ENCODE measurements at regions not wholly inside any gene's neighbourhood (a gene's known extent, or its start where the extent isn't known, plus 50 kb on each side); places are given as distances from the start of the nearest gene placed in this dataset.

- peaks cover 6% of the 10 kb centered on the region for H3K9me3 Mint-ChIP-seq
- intact Hi-C loops (cut with micrococcal nuclease) = no loop called here
- no peak overlapping the region for H3K27ac Mint-ChIP-seq
- CTCF ChIA-PET = interaction anchor here (1.1 to 1.9 kb wide), 2 partner anchors 15 to 23 kb away, joined by 3 to 5 read pairs; no protein-coding TSS in a partner anchor
- H3K27me3 Mint-ChIP-seq (ENCODE audit: low read depth) = no peaks in the 10 kb centered on the region
- H3K4me1 Mint-ChIP-seq (ENCODE audit: low read depth) = no peaks in the 10 kb centered on the region
- H3K36me3 Mint-ChIP-seq (ENCODE audit: low read depth) = no peaks in the 10 kb centered on the region
- H3K4me3 Mint-ChIP-seq = no peak overlapping the region
- DNase-seq = no peak
Observed at GRCh38 chr10:78642269-78642816, 426.4 kb upstream of the ZMIZ1 start.

- CTCF ChIA-PET = no interaction called here
- intact Hi-C loops (cut with micrococcal nuclease) = no loop called here
- Mint-ChIP-seq H3K4me3 (no peak overlapping the region), H3K27ac (no peak overlapping the region), H3K9me3 (peaks cover 6% of the 10 kb centered on the region), H3K4me1 (ENCODE audit: low read depth) (no peaks in the 10 kb centered on the region), H3K36me3 (ENCODE audit: low read depth) (no peaks in the 10 kb centered on the region), H3K27me3 (ENCODE audit: low read depth) (no peaks in the 10 kb centered on the region)
- DNase-seq = no peak
Observed at GRCh38 chr10:78643513-78643912, 425.3 kb upstream of the ZMIZ1 start.

GRCh38 chr10:78644550-78644949, 424.2 kb upstream of the ZMIZ1 start:
- DNase-seq = no peak
- Mint-ChIP-seq H3K27me3 (ENCODE audit: low read depth) (peaks cover 1% of the 10 kb centered on the region), H3K4me1 (ENCODE audit: low read depth) (no peaks in the 10 kb centered on the region), H3K9me3 (peaks cover 6% of the 10 kb centered on the region), H3K27ac (no peak overlapping the region), H3K4me3 (no peak overlapping the region), H3K36me3 (ENCODE audit: low read depth) (no peaks in the 10 kb centered on the region)
- intact Hi-C loops (cut with micrococcal nuclease) = no loop called here
- CTCF ChIA-PET = no interaction called here

GRCh38 chr10:78645169-78645686, 423.5 kb upstream of the ZMIZ1 start:
- CTCF ChIA-PET = interaction anchor here (0.6 kb wide), 1 partner anchor 407 kb away, joined by 4 read pairs; no protein-coding TSS in a partner anchor
- Mint-ChIP-seq H3K4me3 (no peak overlapping the region), H3K36me3 (ENCODE audit: low read depth) (no peaks in the 10 kb centered on the region), H3K9me3 (peaks cover 6% of the 10 kb centered on the region), H3K27me3 (ENCODE audit: low read depth) (peaks cover 3% of the 10 kb centered on the region), H3K4me1 (ENCODE audit: low read depth) (no peaks in the 10 kb centered on the region), H3K27ac (no peak overlapping the region)
- no peak for DNase-seq
- intact Hi-C loops (cut with micrococcal nuclease) = no loop called here

GRCh38 chr10:78645975-78646374, 422.8 kb upstream of the ZMIZ1 start:
- intact Hi-C loops (cut with micrococcal nuclease) = no loop called here
- Mint-ChIP-seq H3K4me3 (no peak overlapping the region), H3K27me3 (ENCODE audit: low read depth) (peaks cover 3% of the 10 kb centered on the region), H3K27ac (no peak overlapping the region), H3K36me3 (ENCODE audit: low read depth) (no peaks in the 10 kb centered on the region), H3K4me1 (ENCODE audit: low read depth) (no peaks in the 10 kb centered on the region), H3K9me3 (peaks cover 6% of the 10 kb centered on the region)
- CTCF ChIA-PET = no interaction called here
- DNase-seq = no peak

DNA sequence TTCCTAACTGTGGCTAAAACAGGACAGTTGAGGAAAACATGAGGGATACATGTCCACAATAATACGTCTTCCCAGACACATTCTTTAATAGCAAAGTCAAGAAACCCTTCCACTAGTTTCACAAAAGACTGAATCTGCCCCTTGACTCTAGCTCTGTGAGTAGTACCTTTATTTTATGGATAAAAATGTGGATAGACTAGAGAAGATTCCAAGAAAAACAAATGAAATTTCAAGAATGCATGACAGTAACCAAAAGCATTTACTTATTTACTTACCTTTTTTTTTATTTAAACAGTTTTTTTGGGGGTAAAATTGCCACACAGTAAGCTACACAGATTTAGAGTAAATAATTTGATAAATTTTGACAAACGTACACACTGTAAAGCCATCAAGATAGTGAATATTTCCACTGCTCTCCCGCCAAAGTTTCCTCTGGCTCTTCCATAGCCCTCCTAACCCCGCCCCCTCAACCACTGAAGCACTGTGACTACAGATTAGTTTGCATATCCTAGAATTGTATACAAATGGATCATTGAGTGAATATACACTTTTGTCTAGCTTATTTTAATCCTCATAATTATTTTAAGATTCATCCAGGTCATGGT, 420.4 kb upstream of the ZMIZ1 start:
- intact Hi-C loops (cut with micrococcal nuclease) = no loop called here
- no peaks in the 10 kb centered on the region for H3K36me3 Mint-ChIP-seq (ENCODE audit: low read depth)
- CTCF ChIA-PET = no interaction called here
- H3K9me3 Mint-ChIP-seq = peaks cover 6% of the 10 kb centered on the region
- DNase-seq = no peak
- H3K27ac Mint-ChIP-seq = no peak overlapping the region
- no peaks in the 10 kb centered on the region for H3K4me1 Mint-ChIP-seq (ENCODE audit: low read depth)
- H3K4me3 Mint-ChIP-seq = no peak overlapping the region
- H3K27me3 Mint-ChIP-seq (ENCODE audit: low read depth) = peaks cover 10% of the 10 kb centered on the region

DNA sequence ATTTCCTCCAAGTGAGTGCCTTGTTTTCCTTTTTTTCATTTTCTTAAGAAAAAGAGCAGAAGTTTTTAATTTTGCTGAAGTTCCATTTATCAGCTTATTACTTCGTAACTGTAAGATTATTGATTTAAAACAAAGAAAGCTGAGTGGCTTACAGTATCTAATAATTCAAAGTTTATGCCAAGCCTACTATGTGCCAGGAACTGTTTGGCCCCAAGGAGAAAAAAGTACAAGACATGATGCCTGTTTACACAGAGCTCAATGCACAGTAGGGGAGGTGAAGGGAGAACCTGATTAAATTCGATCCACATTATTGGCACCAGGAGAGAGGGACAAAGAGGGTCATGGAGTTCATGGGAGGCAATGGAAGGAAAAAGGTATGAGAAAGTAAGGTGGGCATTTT, 419.3 kb upstream of the ZMIZ1 start:
- Mint-ChIP-seq H3K36me3 (ENCODE audit: low read depth) (no peaks in the 10 kb centered on the region), H3K27ac (no peak overlapping the region), H3K4me3 (no peak overlapping the region), H3K9me3 (peaks cover 6% of the 10 kb centered on the region), H3K27me3 (ENCODE audit: low read depth) (peaks cover 10% of the 10 kb centered on the region), H3K4me1 (ENCODE audit: low read depth) (no peaks in the 10 kb centered on the region)
- intact Hi-C loops (cut with micrococcal nuclease) = no loop called here
- no peak for DNase-seq
- CTCF ChIA-PET = interaction anchor here (0.6 to 0.8 kb wide), 3 partner anchors 15 to 1206 kb away, joined by 3 to 4 read pairs (median 3); no protein-coding TSS in a partner anchor

DNA sequence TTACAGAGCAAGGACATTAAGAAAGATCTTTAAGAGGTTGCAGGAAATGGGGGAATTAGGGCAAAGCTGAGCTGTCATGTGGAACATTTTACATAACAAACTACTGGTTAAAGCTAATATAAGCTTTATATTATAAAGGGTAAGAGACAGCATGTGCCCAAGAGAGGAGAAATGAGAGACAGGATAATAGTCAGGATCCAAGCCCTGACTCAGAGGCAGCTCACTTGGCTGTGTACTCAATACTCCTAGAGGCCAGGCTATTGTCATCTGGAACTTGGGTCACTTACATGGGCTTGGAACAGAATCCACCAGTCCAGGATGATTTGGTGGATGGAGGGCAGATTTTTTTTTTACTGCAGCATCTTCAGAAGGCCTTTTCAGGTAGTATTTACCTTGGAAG, 418.6 kb upstream of the ZMIZ1 start:
- CTCF ChIA-PET = interaction anchor here (0.8 to 0.9 kb wide), 3 partner anchors 9 to 603 kb away, joined by 3 to 4 read pairs (median 3); no protein-coding TSS in a partner anchor
- Mint-ChIP-seq H3K4me1 (ENCODE audit: low read depth) (no peaks in the 10 kb centered on the region), H3K27me3 (ENCODE audit: low read depth) (peaks cover 10% of the 10 kb centered on the region), H3K4me3 (no peak overlapping the region), H3K36me3 (ENCODE audit: low read depth) (no peaks in the 10 kb centered on the region), H3K9me3 (no peaks in the 10 kb centered on the region), H3K27ac (no peak overlapping the region)
- DNase-seq = no peak
- intact Hi-C loops (cut with micrococcal nuclease) = no loop called here

GRCh38 chr10:78651287-78651686, 417.5 kb upstream of the ZMIZ1 start:
- DNase-seq = no peak
- no peak overlapping the region for H3K27ac Mint-ChIP-seq
- H3K9me3 Mint-ChIP-seq = no peaks in the 10 kb centered on the region
- no peak overlapping the region for H3K4me3 Mint-ChIP-seq
- H3K36me3 Mint-ChIP-seq (ENCODE audit: low read depth) = no peaks in the 10 kb centered on the region
- peaks cover 10% of the 10 kb centered on the region for H3K27me3 Mint-ChIP-seq (ENCODE audit: low read depth)
- H3K4me1 Mint-ChIP-seq (ENCODE audit: low read depth) = no peaks in the 10 kb centered on the region
- intact Hi-C loops (cut with micrococcal nuclease) = no loop called here
- CTCF ChIA-PET = no interaction called here

DNA sequence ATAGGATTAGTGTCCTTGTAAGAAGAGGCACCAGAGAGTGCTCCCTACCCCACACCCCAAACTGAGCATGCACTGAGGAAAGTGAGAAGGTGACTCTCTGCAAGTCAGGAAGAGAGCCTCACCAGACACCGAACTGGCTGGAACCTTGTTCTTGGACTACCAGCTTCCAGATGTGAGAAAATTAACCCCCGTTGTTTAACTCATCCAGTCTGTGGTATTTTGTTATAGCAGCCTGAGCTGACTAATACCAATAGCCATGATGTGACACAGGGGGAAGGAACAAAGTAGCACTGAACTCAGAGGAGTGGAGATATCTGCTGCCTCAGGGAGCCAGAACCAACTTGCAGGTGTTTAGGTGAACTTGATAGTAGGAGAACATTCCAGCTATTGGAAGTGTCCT, 415.2 kb upstream of the ZMIZ1 start:
- Mint-ChIP-seq H3K4me3 (no peak overlapping the region), H3K9me3 (no peaks in the 10 kb centered on the region), H3K27me3 (ENCODE audit: low read depth) (peaks cover 11% of the 10 kb centered on the region), H3K27ac (no peak overlapping the region), H3K4me1 (ENCODE audit: low read depth) (no peaks in the 10 kb centered on the region), H3K36me3 (ENCODE audit: low read depth) (no peaks in the 10 kb centered on the region)
- intact Hi-C loops (cut with micrococcal nuclease) = no loop called here
- CTCF ChIA-PET = no interaction called here
- no peak for DNase-seq

- H3K27me3 Mint-ChIP-seq (ENCODE audit: low read depth) = peaks cover 11% of the 10 kb centered on the region
- no peaks in the 10 kb centered on the region for H3K36me3 Mint-ChIP-seq (ENCODE audit: low read depth)
- H3K9me3 Mint-ChIP-seq = no peaks in the 10 kb centered on the region
- H3K4me3 Mint-ChIP-seq = no peak overlapping the region
- CTCF ChIA-PET = no interaction called here
- no peaks in the 10 kb centered on the region for H3K4me1 Mint-ChIP-seq (ENCODE audit: low read depth)
- no peak for DNase-seq
- intact Hi-C loops (cut with micrococcal nuclease) = no loop called here
- H3K27ac Mint-ChIP-seq = no peak overlapping the region
Observed at GRCh38 chr10:78654047-78654590, 414.6 kb upstream of the ZMIZ1 start.

DNA sequence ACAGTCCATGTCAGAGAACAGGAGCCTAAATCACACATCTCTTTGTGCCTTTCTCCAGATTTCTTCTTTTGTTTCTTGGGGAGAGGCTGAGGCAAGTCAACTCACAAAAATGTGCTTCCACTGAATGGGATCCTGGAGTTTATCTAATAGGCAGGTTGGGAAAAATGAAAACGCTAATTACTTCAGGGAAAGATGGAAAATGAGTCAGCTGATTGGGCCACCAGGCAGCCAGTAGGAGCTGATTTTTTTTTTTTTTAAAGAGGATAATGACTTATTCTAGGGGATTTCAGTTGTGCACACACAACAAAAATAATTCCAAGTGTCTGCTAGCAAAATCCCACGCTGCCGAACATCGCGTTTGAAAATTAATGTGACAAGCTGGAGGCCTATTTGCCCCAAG, 412.8 kb upstream of the ZMIZ1 start:
- CTCF ChIA-PET = interaction anchor here (0.6 to 1.0 kb wide), 2 partner anchors 281 to 421 kb away, joined by 3 read pairs; no protein-coding TSS in a partner anchor
- no peak overlapping the region for H3K4me3 Mint-ChIP-seq
- no peaks in the 10 kb centered on the region for H3K9me3 Mint-ChIP-seq
- intact Hi-C loops (cut with micrococcal nuclease) = loop anchor here (2.0 to 5.0 kb wide), 2 partner anchors 445 to 541 kb away; no protein-coding TSS in a partner anchor
- H3K4me1 Mint-ChIP-seq (ENCODE audit: low read depth) = no peaks in the 10 kb centered on the region
- peaks cover 9% of the 10 kb centered on the region for H3K27me3 Mint-ChIP-seq (ENCODE audit: low read depth)
- no peaks in the 10 kb centered on the region for H3K36me3 Mint-ChIP-seq (ENCODE audit: low read depth)
- no peak for DNase-seq
- H3K27ac Mint-ChIP-seq = no peak overlapping the region

All from activated naive CD4-positive, alpha-beta T cell treated with anti-CD3 and anti-CD28 coated beads for 36 hours (primary cell).